ENCODE measurements at regions not wholly inside any gene's neighbourhood (a gene's known extent, or its start where the extent isn't known, plus 50 kb on each side); places are given as distances from the start of the nearest gene placed in this dataset.

DNA sequence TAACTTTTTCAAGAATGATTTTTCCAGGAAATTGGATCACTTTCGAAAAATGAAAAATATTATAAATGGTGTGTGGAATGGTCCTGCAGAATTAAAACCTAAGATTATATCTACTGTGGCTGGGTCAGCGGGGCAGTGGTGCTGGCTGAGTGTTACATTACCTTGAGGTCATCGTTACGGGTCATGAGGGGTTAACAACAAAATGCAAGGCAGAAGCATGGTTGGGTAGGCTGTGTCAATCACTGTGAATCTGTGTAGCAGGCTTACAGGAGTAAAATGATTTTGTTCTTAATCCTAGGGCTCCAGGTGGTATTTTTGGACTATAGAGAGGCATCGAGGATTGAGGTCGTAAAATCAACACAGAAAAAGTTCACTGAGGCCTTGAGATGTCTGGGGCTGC is 105.2 kb upstream of the AMOT start:
- TF ChIP-seq RAD21 (IDR thresholded peaks at IDR 0.05 in 1 of 2, conservative IDR thresholded peaks at IDR 0.05 in 1 of 2; ENCODE audit: low read depth in 2 of 2, low read length in 2 of 2), result no peak
- TF ChIP-seq, protein P1, sequence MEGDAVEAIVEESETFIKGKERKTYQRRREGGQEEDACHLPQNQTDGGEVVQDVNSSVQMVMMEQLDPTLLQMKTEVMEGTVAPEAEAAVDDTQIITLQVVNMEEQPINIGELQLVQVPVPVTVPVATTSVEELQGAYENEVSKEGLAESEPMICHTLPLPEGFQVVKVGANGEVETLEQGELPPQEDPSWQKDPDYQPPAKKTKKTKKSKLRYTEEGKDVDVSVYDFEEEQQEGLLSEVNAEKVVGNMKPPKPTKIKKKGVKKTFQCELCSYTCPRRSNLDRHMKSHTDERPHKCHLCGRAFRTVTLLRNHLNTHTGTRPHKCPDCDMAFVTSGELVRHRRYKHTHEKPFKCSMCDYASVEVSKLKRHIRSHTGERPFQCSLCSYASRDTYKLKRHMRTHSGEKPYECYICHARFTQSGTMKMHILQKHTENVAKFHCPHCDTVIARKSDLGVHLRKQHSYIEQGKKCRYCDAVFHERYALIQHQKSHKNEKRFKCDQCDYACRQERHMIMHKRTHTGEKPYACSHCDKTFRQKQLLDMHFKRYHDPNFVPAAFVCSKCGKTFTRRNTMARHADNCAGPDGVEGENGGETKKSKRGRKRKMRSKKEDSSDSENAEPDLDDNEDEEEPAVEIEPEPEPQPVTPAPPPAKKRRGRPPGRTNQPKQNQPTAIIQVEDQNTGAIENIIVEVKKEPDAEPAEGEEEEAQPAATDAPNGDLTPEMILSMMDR (IDR thresholded peaks at IDR 0.05; ENCODE audit: control extremely low read depth in 1 of 3, insufficient read depth in 1 of 3, low read depth in 1 of 3, low read length in 3 of 3), result no peak
- no peak for TF ChIP-seq TEAD4 (IDR thresholded peaks at IDR 0.05; ENCODE audit: low read depth, low read length)
- no peak for TF ChIP-seq GTF2F1 (IDR thresholded peaks at IDR 0.05; ENCODE audit: borderline replicate concordance, low read depth, low read length)
- TF ChIP-seq CHD2 (IDR thresholded peaks at IDR 0.05; ENCODE audit: low read length), result no peak
- no peak for TF ChIP-seq NRF1 (IDR thresholded peaks at IDR 0.05; ENCODE audit: low read depth, low read length)
